ENCODE measurements at regions not wholly inside any gene's neighbourhood (a gene's known extent, or its start where the extent isn't known, plus 50 kb on each side); places are given as distances from the start of the nearest gene placed in this dataset.

- H3K4me3 ChIP-seq = no peak overlapping the region
- no peaks in the 10 kb centered on the region for H3K36me3 ChIP-seq
- H3K9me3 ChIP-seq (ENCODE audit: low read depth) = no peaks in the 10 kb centered on the region
- no peaks in the 10 kb centered on the region for H3K4me1 ChIP-seq (ENCODE audit: low read depth)
- TF ChIP-seq CTCF (IDR thresholded peaks at IDR 0.05; ENCODE audit: low read depth, low read length) = no peak
- no peak for DNase-seq (ENCODE audit: low read depth in 1 of 2, low spot score in 1 of 2)
- no peaks in the 10 kb centered on the region for H3K27me3 ChIP-seq
- no peak overlapping the region for H3K27ac ChIP-seq
Measured at GRCh38 chrX:10367406-10367805, 210.6 kb downstream of the CLCN4 start.

GRCh38 chrX:10370976-10371375 is 214.2 kb downstream of the CLCN4 start:
- Histone ChIP-seq H3K27me3 (no peaks in the 10 kb centered on the region), H3K4me3 (no peak overlapping the region), H3K9me3 (ENCODE audit: low read depth) (no peaks in the 10 kb centered on the region), H3K36me3 (no peaks in the 10 kb centered on the region), H3K27ac (no peak overlapping the region), H3K4me1 (ENCODE audit: low read depth) (no peaks in the 10 kb centered on the region)
- no peak for DNase-seq (ENCODE audit: low read depth in 1 of 2, low spot score in 1 of 2)
- no peak for TF ChIP-seq CTCF (IDR thresholded peaks at IDR 0.05; ENCODE audit: low read depth, low read length)

GRCh38 chrX:10377427-10377826 is 220.7 kb downstream of the CLCN4 start:
- H3K27ac ChIP-seq = no peak overlapping the region
- TF ChIP-seq CTCF (IDR thresholded peaks at IDR 0.05; ENCODE audit: low read depth, low read length) = no peak

GRCh38 chrX:10379878-10380277 is 223.1 kb downstream of the CLCN4 start:
- DNase-seq (ENCODE audit: low read depth in 1 of 2, low spot score in 1 of 2) = no peak
- Histone ChIP-seq H3K9me3 (ENCODE audit: low read depth) (no peaks in the 10 kb centered on the region), H3K27ac (no peak overlapping the region), H3K4me3 (no peak overlapping the region), H3K4me1 (ENCODE audit: low read depth) (no peaks in the 10 kb centered on the region), H3K36me3 (no peaks in the 10 kb centered on the region), H3K27me3 (no peaks in the 10 kb centered on the region)
- TF ChIP-seq CTCF (IDR thresholded peaks at IDR 0.05; ENCODE audit: low read depth, low read length) = no peak

More at GRCh38 chrX:10377427-10377826, 220.7 kb downstream of the CLCN4 start:
- no peaks in the 10 kb centered on the region for H3K4me1 ChIP-seq (ENCODE audit: low read depth)
- H3K36me3 ChIP-seq = no peaks in the 10 kb centered on the region
- no peaks in the 10 kb centered on the region for H3K9me3 ChIP-seq (ENCODE audit: low read depth)
- DNase-seq (ENCODE audit: low read depth in 1 of 2, low spot score in 1 of 2) = no peak
- no peak overlapping the region for H3K4me3 ChIP-seq
- H3K27me3 ChIP-seq = no peaks in the 10 kb centered on the region

- H3K36me3 ChIP-seq = no peaks in the 10 kb centered on the region
- H3K9me3 ChIP-seq (ENCODE audit: low read depth) = no peaks in the 10 kb centered on the region
- TF ChIP-seq CTCF (IDR thresholded peaks at IDR 0.05; ENCODE audit: low read depth, low read length) = no peak
- H3K4me1 ChIP-seq (ENCODE audit: low read depth) = no peaks in the 10 kb centered on the region
- no peak overlapping the region for H3K27ac ChIP-seq
- H3K27me3 ChIP-seq = no peaks in the 10 kb centered on the region
- no peak overlapping the region for H3K4me3 ChIP-seq
- no peak for DNase-seq (ENCODE audit: low read depth in 1 of 2, low spot score in 1 of 2)
Measured at GRCh38 chrX:10380300-10380699, 223.5 kb downstream of the CLCN4 start.

- DNase-seq (ENCODE audit: low read depth in 1 of 2, low spot score in 1 of 2) = no peak
- Histone ChIP-seq H3K4me3 (no peak overlapping the region), H3K9me3 (ENCODE audit: low read depth) (no peaks in the 10 kb centered on the region), H3K36me3 (no peaks in the 10 kb centered on the region), H3K27ac (no peak overlapping the region), H3K27me3 (no peaks in the 10 kb centered on the region), H3K4me1 (ENCODE audit: low read depth) (no peaks in the 10 kb centered on the region)
- no peak for TF ChIP-seq CTCF (IDR thresholded peaks at IDR 0.05; ENCODE audit: low read depth, low read length)
Measured at GRCh38 chrX:10381193-10381592, 224.4 kb downstream of the CLCN4 start.
